Smooth muscle cell (in vitro differentiated cells): ENCODE measurements at regions not wholly inside any gene's neighbourhood (a gene's known extent, or its start where the extent isn't known, plus 50 kb on each side); places are given as distances from the start of the nearest gene placed in this dataset.

Experiments
- DNase-seq: peaks from one replicate; lab custom pipeline; 2025; ENCODE audit not compliant: unreplicated experiment; lab: John Stamatoyannopoulos, UW
- H2AFZ ChIP-seq: fragments of 200-600 bp; sonication (generic); 2 replicates; pipeline ENCODE4 v1.6.0; 2016; ENCODE audit warnings: antibody characterized with exemption, low read depth, mild to moderate bottlenecking
- H3F3A ChIP-seq: fragments of 200-600 bp; sonication (generic); 2 replicates; pipeline ENCODE4 v1.6.0; 2017; ENCODE audit warnings: antibody characterized with exemption, low read depth
- H3K27ac ChIP-seq: fragments of 200-600 bp; sonication (generic); 2 replicates; pipeline ENCODE4 v1.5.1; 2016; ENCODE audit warnings: low read depth, mild to moderate bottlenecking
- H3K27me3 ChIP-seq: fragments of 200-600 bp; sonication (generic); 2 replicates; pipeline ENCODE4 v1.6.1; 2016; ENCODE audit warnings: low read depth, mild to moderate bottlenecking
- H3K36me3 ChIP-seq: fragments of 200-600 bp; sonication (generic); 2 replicates; pipeline ENCODE4 v1.5.1; 2016; ENCODE audit warnings: low read depth
- H3K4me1 ChIP-seq: fragments of 200-600 bp; sonication (generic); 2 replicates; pipeline ENCODE4 v1.5.1; 2016; ENCODE audit warnings: low read depth
- H3K4me2 ChIP-seq: fragments of 200-600 bp; sonication (generic); 2 replicates; pipeline ENCODE4 v1.6.0; 2016; ENCODE audit warnings: mild to moderate bottlenecking
- H3K4me3 ChIP-seq: fragments of 200-600 bp; sonication (generic); 2 replicates; pipeline ENCODE4 v1.5.1; 2016; ENCODE audit warnings: mild to moderate bottlenecking
- H3K79me2 ChIP-seq: fragments of 200-600 bp; sonication (generic); 2 replicates; pipeline ENCODE4 v1.6.0; 2016; ENCODE audit warnings: low read depth, mild to moderate bottlenecking
- H3K9ac ChIP-seq: fragments of 200-600 bp; sonication (generic); 2 replicates; pipeline ENCODE4 v1.6.0; 2016; ENCODE audit warnings: low read depth
- H3K9me3 ChIP-seq: fragments of 200-600 bp; sonication (generic); replicated peaks from 2 replicates; pipeline ENCODE4 v1.5.1; 2016; ENCODE audit warnings: low read depth
- H4K20me1 ChIP-seq: fragments of 200-600 bp; sonication (generic); 2 replicates; pipeline ENCODE4 v1.6.0; 2016; ENCODE audit warnings: low read depth
- WGBS: methylation state at CpG from one replicate; pipeline ENCODE4 v1.1.7; 2016; ENCODE audit warnings: low lambda C conversion rate; 5-methylcytosine and 5-hydroxymethylcytosine counted together
- TF ChIP-seq, protein P1 (sequence below): fragments of 200-600 bp; sonication (generic); IDR thresholded peaks from 2 replicates; pipeline ENCODE4 v1.5.1; 2017; ENCODE audit warnings: borderline replicate concordance, mild to moderate bottlenecking, antibody characterized with exemption; ENCODE audit not compliant: insufficient read depth, poor library complexity, severe bottlenecking

DNA sequence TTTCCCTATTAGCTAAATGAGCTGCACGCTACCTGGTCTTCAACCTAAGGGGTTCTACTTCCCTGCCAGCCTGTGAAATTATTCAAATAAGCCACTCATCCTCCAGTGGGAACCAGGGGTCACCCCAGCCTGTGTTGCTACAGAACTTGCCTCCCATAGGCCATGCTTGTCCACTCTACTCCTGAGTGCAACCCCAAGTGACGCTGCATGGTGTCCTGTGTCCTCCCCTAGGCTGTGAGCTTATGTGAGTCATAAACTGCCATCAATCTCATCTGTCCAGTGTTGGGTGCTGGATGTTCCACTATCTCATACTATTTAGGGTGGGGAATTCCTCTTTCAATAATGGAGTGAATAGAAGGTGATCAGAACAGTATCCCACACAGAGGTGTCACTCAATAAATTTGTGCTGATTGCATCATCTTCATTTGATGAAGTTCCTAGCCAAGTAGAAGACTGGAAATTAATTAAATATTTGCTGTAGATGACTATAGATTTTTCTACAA lies 49.8 kb upstream of the SSR3 start:
- peak overlapping the region; percentile 89 for H3K4me2 ChIP-seq

More for the DNA sequence above, 49.8 kb upstream of the SSR3 start:
- Histone ChIP-seq H3K9ac (no peak overlapping the region), H3K4me3 (no peak overlapping the region), H4K20me1 (no peaks in the 10 kb centered on the region), H3K4me1 (peaks cover 19% of the 10 kb centered on the region), H3K79me2 (no peaks in the 10 kb centered on the region), H3K9me3 (no peaks in the 10 kb centered on the region), H3F3A (peaks cover 5% of the 10 kb centered on the region), H2AFZ (no peak overlapping the region), H3K27me3 (no peaks in the 10 kb centered on the region), H3K36me3 (no peaks in the 10 kb centered on the region), H3K27ac (peak overlapping the region; percentile 96)
- no peak for DNase-seq
- WGBS, result 88% methylated on average over 2 of the region's 2 CpGs
- TF ChIP-seq, protein P1, sequence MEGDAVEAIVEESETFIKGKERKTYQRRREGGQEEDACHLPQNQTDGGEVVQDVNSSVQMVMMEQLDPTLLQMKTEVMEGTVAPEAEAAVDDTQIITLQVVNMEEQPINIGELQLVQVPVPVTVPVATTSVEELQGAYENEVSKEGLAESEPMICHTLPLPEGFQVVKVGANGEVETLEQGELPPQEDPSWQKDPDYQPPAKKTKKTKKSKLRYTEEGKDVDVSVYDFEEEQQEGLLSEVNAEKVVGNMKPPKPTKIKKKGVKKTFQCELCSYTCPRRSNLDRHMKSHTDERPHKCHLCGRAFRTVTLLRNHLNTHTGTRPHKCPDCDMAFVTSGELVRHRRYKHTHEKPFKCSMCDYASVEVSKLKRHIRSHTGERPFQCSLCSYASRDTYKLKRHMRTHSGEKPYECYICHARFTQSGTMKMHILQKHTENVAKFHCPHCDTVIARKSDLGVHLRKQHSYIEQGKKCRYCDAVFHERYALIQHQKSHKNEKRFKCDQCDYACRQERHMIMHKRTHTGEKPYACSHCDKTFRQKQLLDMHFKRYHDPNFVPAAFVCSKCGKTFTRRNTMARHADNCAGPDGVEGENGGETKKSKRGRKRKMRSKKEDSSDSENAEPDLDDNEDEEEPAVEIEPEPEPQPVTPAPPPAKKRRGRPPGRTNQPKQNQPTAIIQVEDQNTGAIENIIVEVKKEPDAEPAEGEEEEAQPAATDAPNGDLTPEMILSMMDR, result no peak
